WTC11 (cell line): ENCODE measurements at regions not wholly inside any gene's neighbourhood (a gene's known extent, or its start where the extent isn't known, plus 50 kb on each side); places are given as distances from the start of the nearest gene placed in this dataset.

ENCODE experiments used
- ATAC-seq: fragments of 200-7000 bp; cut with Tn5 transposase; 2 replicates; pipeline ENCODE4 v1.10.0; 2021; ENCODE audit warnings: mild to moderate bottlenecking, moderate library complexity
- CTCF ChIA-PET: fragments of 300-600 bp; sonication (Branson Sonifier 250); formaldehyde crosslinking; loops from one replicate; lab custom pipeline; 2021; ENCODE audit warnings: antibody characterized with exemption; lab: Charles Lee
- POLR2A ChIA-PET: fragments of 350-600 bp; sonication (Branson Sonifier 250); formaldehyde crosslinking; loops from one replicate; lab custom pipeline; 2021; ENCODE audit warnings: antibody characterized with exemption; lab: Charles Lee
- DNase-seq: peaks from one replicate; pipeline ENCODE4 v3.0.0; 2021; ENCODE audit warnings: low spot score
- H3K27ac Mint-ChIP-seq: 2 replicates; pipeline ENCODE4 v1.8.0; 2021; ENCODE audit warnings: mixed read lengths
- H3K27me3 Mint-ChIP-seq: 2 replicates; pipeline ENCODE4 v1.8.0; 2021; ENCODE audit warnings: low read depth, mild to moderate bottlenecking, moderate library complexity, mixed read lengths
- H3K36me3 Mint-ChIP-seq: 2 replicates; pipeline ENCODE4 v1.8.0; 2021; ENCODE audit warnings: mixed read lengths
- H3K4me1 Mint-ChIP-seq: 2 replicates; pipeline ENCODE4 v1.8.0; 2022; ENCODE audit warnings: mixed read lengths
- H3K4me3 Mint-ChIP-seq: 2 replicates; pipeline ENCODE4 v1.8.0; 2021; ENCODE audit warnings: mild to moderate bottlenecking, moderate library complexity, mixed read lengths
- H3K9me3 Mint-ChIP-seq: 2 replicates; pipeline ENCODE4 v1.8.0; 2021; ENCODE audit warnings: mixed read lengths
- ATF1 ChIP-seq: sonication (generic); formaldehyde crosslinking; IDR thresholded peaks from 2 replicates; pipeline ENCODE4 v1.8.1; 2023; ENCODE audit warnings: mild to moderate bottlenecking, moderate library complexity, missing genetic modification reagents
- CBFB ChIP-seq: sonication (generic); formaldehyde crosslinking; IDR thresholded peaks from 2 replicates; pipeline ENCODE4 v1.8.1; 2022; ENCODE audit warnings: mild to moderate bottlenecking, low read depth, missing genetic modification reagents
- CREM ChIP-seq: sonication (generic); formaldehyde crosslinking; IDR thresholded peaks from 2 replicates; pipeline ENCODE4 v1.8.1; 2022; ENCODE audit warnings: mild to moderate bottlenecking, missing genetic modification reagents, moderate library complexity
- E2F4 ChIP-seq: sonication (generic); formaldehyde crosslinking; IDR thresholded peaks from 2 replicates; pipeline ENCODE4 v1.8.1; 2022; ENCODE audit warnings: low read depth, mild to moderate bottlenecking, moderate library complexity, missing genetic modification reagents, borderline replicate concordance
- ESRRA ChIP-seq: sonication (generic); formaldehyde crosslinking; IDR thresholded peaks from 2 replicates; pipeline ENCODE4 v1.8.1; 2022; ENCODE audit warnings: mild to moderate bottlenecking, missing genetic modification reagents, borderline replicate concordance
- FOXJ3 ChIP-seq: sonication (generic); formaldehyde crosslinking; IDR thresholded peaks from 2 replicates; pipeline ENCODE4 v1.9.0; 2021; ENCODE audit warnings: missing genetic modification reagents, mild to moderate bottlenecking, borderline replicate concordance
- GABPB1 ChIP-seq: sonication (generic); formaldehyde crosslinking; IDR thresholded peaks from 2 replicates; pipeline ENCODE4 v1.8.1; 2023; ENCODE audit warnings: mild to moderate bottlenecking, missing genetic modification reagents
- JUN ChIP-seq: sonication (generic); formaldehyde crosslinking; IDR thresholded peaks from 2 replicates; pipeline ENCODE4 v1.8.0; 2023; ENCODE audit warnings: mild to moderate bottlenecking, missing genetic modification reagents
- MAX ChIP-seq: sonication (generic); formaldehyde crosslinking; IDR thresholded peaks from 2 replicates; pipeline ENCODE4 v1.8.0; 2022; ENCODE audit warnings: mild to moderate bottlenecking, missing genetic modification reagents
- MLX ChIP-seq: sonication (generic); formaldehyde crosslinking; IDR thresholded peaks from 2 replicates; pipeline ENCODE4 v1.8.1; 2023; ENCODE audit warnings: mild to moderate bottlenecking, missing genetic modification reagents, moderate library complexity
- MXD4 ChIP-seq: fragments of 250-450 bp; sonication (Bioruptor Pico); IDR thresholded peaks from 2 replicates; pipeline ENCODE4 v1.8.0; 2021; ENCODE audit warnings: mild to moderate bottlenecking, moderate library complexity, borderline replicate concordance
- MYBL2 ChIP-seq: sonication (generic); formaldehyde crosslinking; IDR thresholded peaks from 2 replicates; pipeline ENCODE4 v1.8.1; 2023; ENCODE audit warnings: mild to moderate bottlenecking, moderate library complexity, missing genetic modification reagents
- NFE2L1 ChIP-seq: sonication (generic); formaldehyde crosslinking; IDR thresholded peaks from 2 replicates; pipeline ENCODE4 v1.8.1; 2023; ENCODE audit warnings: missing genetic modification reagents
- NR2C2 ChIP-seq: sonication (generic); formaldehyde crosslinking; IDR thresholded peaks from 2 replicates; pipeline ENCODE4 v1.8.0; 2022; ENCODE audit warnings: mild to moderate bottlenecking, missing genetic modification reagents
- OVOL2 ChIP-seq: fragments of 250-450 bp; sonication (Bioruptor Pico); IDR thresholded peaks from 2 replicates; pipeline ENCODE4 v1.9.0; 2021; ENCODE audit warnings: mild to moderate bottlenecking, borderline replicate concordance
- SP1 ChIP-seq: sonication (generic); formaldehyde crosslinking; conservative IDR thresholded peaks from 2 replicates; pipeline ENCODE4 v1.8.1; 2022; ENCODE audit warnings: missing genetic modification reagents
- TP53 ChIP-seq: sonication (generic); formaldehyde crosslinking; IDR thresholded peaks from 2 replicates; pipeline ENCODE4 v1.8.1; 2023; ENCODE audit warnings: mild to moderate bottlenecking, missing genetic modification reagents
- ZBTB21 ChIP-seq: sonication (generic); formaldehyde crosslinking; IDR thresholded peaks from 2 replicates; pipeline ENCODE4 v1.8.1; 2023; ENCODE audit warnings: mild to moderate bottlenecking, missing genetic modification reagents, borderline replicate concordance
- ZNF219 ChIP-seq: sonication (generic); formaldehyde crosslinking; IDR thresholded peaks from 2 replicates; pipeline ENCODE4 v1.8.0; 2023; ENCODE audit warnings: missing genetic modification reagents, mild to moderate bottlenecking, borderline replicate concordance
- ZNF232 ChIP-seq: sonication (generic); formaldehyde crosslinking; IDR thresholded peaks from 2 replicates; pipeline ENCODE4 v1.8.0; 2022; ENCODE audit warnings: mild to moderate bottlenecking, missing genetic modification reagents
- ZNF263 ChIP-seq: sonication (generic); formaldehyde crosslinking; IDR thresholded peaks from 2 replicates; pipeline ENCODE4 v1.8.1; 2022; ENCODE audit warnings: low read depth, mild to moderate bottlenecking, moderate library complexity, missing genetic modification reagents
- ZNF317 ChIP-seq: sonication (generic); formaldehyde crosslinking; IDR thresholded peaks from 2 replicates; pipeline ENCODE4 v1.8.1; 2023; ENCODE audit warnings: low read depth, mild to moderate bottlenecking, moderate library complexity, missing genetic modification reagents, borderline replicate concordance
- ZNF423 ChIP-seq: fragments of 250-450 bp; sonication (Bioruptor Pico); IDR thresholded peaks from 2 replicates; pipeline ENCODE4 v2.1.2; 2022; ENCODE audit warnings: mild to moderate bottlenecking, moderate library complexity
- TF ChIP-seq, protein P1 (sequence below): sonication (generic); formaldehyde crosslinking; IDR thresholded peaks from 2 replicates; pipeline ENCODE4 v1.8.1; 2023; ENCODE audit warnings: mild to moderate bottlenecking, missing genetic modification reagents
- TF ChIP-seq, protein P2 (sequence below): sonication (generic); formaldehyde crosslinking; IDR thresholded peaks from 2 replicates; pipeline ENCODE4 v1.8.0; 2022; ENCODE audit warnings: mild to moderate bottlenecking, missing genetic modification reagents
- TF ChIP-seq, protein P3 (sequence below): sonication (generic); formaldehyde crosslinking; IDR thresholded peaks from 2 replicates; pipeline ENCODE4 v1.8.0; 2022; ENCODE audit warnings: mild to moderate bottlenecking, missing genetic modification reagents
- TF ChIP-seq, protein P4 (sequence below): fragments of 250-450 bp; sonication (Bioruptor Pico); IDR thresholded peaks from 2 replicates; pipeline ENCODE4 v2.1.2; 2022; ENCODE audit warnings: mild to moderate bottlenecking, moderate library complexity

- ATAC-seq, result no peak
- no peaks in the 10 kb centered on the region; the same call in 1 of the 2 replicates for H3K27me3 Mint-ChIP-seq
- H3K9me3 Mint-ChIP-seq, result peaks cover 12% of the 10 kb centered on the region; the same call in 1 of the 2 replicates
- no peaks in the 10 kb centered on the region for H3K36me3 Mint-ChIP-seq
- H3K27ac Mint-ChIP-seq, result no peak overlapping the region
- TF ChIP-seq FOXJ3 (no peak), CBFB (CRISPR knock-in tag) (no peak), ATF1 (CRISPR knock-in tag) (no peak), OVOL2 (CRISPR knock-in tag) (no peak), TP53 (CRISPR knock-in tag) (no peak), SP1 (CRISPR knock-in tag) (no peak), ZBTB21 (CRISPR knock-in tag) (no peak), ZNF423 (CRISPR knock-in tag) (no peak), MYBL2 (CRISPR knock-in tag) (no peak), GABPB1 (CRISPR knock-in tag) (no peak), ZNF263 (CRISPR knock-in tag) (no peak), NR2C2 (CRISPR knock-in tag) (no peak), NFE2L1 (no peak)
- TF ChIP-seq, protein P1, sequence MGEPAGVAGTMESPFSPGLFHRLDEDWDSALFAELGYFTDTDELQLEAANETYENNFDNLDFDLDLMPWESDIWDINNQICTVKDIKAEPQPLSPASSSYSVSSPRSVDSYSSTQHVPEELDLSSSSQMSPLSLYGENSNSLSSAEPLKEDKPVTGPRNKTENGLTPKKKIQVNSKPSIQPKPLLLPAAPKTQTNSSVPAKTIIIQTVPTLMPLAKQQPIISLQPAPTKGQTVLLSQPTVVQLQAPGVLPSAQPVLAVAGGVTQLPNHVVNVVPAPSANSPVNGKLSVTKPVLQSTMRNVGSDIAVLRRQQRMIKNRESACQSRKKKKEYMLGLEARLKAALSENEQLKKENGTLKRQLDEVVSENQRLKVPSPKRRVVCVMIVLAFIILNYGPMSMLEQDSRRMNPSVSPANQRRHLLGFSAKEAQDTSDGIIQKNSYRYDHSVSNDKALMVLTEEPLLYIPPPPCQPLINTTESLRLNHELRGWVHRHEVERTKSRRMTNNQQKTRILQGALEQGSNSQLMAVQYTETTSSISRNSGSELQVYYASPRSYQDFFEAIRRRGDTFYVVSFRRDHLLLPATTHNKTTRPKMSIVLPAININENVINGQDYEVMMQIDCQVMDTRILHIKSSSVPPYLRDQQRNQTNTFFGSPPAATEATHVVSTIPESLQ, result no peak
- TF ChIP-seq, protein P2, sequence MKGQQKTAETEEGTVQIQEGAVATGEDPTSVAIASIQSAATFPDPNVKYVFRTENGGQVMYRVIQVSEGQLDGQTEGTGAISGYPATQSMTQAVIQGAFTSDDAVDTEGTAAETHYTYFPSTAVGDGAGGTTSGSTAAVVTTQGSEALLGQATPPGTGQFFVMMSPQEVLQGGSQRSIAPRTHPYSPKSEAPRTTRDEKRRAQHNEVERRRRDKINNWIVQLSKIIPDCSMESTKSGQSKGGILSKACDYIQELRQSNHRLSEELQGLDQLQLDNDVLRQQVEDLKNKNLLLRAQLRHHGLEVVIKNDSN, result no peak
- TF ChIP-seq, protein P3, sequence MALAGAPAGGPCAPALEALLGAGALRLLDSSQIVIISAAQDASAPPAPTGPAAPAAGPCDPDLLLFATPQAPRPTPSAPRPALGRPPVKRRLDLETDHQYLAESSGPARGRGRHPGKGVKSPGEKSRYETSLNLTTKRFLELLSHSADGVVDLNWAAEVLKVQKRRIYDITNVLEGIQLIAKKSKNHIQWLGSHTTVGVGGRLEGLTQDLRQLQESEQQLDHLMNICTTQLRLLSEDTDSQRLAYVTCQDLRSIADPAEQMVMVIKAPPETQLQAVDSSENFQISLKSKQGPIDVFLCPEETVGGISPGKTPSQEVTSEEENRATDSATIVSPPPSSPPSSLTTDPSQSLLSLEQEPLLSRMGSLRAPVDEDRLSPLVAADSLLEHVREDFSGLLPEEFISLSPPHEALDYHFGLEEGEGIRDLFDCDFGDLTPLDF (CRISPR knock-in tag), result no peak
- TF ChIP-seq, protein P4, sequence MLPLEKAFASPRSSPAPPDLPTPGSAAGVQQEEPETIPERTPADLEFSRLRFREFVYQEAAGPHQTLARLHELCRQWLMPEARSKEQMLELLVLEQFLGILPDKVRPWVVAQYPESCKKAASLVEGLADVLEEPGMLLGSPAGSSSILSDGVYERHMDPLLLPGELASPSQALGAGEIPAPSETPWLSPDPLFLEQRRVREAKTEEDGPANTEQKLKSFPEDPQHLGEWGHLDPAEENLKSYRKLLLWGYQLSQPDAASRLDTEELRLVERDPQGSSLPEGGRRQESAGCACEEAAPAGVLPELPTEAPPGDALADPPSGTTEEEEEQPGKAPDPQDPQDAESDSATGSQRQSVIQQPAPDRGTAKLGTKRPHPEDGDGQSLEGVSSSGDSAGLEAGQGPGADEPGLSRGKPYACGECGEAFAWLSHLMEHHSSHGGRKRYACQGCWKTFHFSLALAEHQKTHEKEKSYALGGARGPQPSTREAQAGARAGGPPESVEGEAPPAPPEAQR (CRISPR knock-in tag), result no peak
- CTCF ChIA-PET, result no interaction called here
- no peaks in the 10 kb centered on the region for H3K4me1 Mint-ChIP-seq
- DNase-seq, result no peak
- POLR2A ChIA-PET, result no interaction called here
- no peak overlapping the region for H3K4me3 Mint-ChIP-seq
Measured at GRCh38 chr13:46968450-46968849, 71.6 kb upstream of the HTR2A start.

- POLR2A ChIA-PET, result no interaction called here
- Mint-ChIP-seq H3K27ac (no peak overlapping the region), H3K4me1 (no peaks in the 10 kb centered on the region), H3K9me3 (peaks cover 12% of the 10 kb centered on the region; the same call in 1 of the 2 replicates), H3K27me3 (no peaks in the 10 kb centered on the region; the same call in 1 of the 2 replicates), H3K36me3 (no peaks in the 10 kb centered on the region), H3K4me3 (no peak overlapping the region)
- CTCF ChIA-PET, result no interaction called here
- ATAC-seq (no peak), DNase-seq (no peak)
- TF ChIP-seq JUN (CRISPR knock-in tag) (no peak), MAX (CRISPR knock-in tag) (no peak), MLX (CRISPR knock-in tag) (no peak), NR2C2 (CRISPR knock-in tag) (no peak), ZNF232 (CRISPR knock-in tag) (no peak), MXD4 (CRISPR knock-in tag) (no peak), E2F4 (CRISPR knock-in tag) (no peak), ESRRA (CRISPR knock-in tag) (no peak), ZNF219 (CRISPR knock-in tag) (no peak), CREM (no peak), ZNF317 (CRISPR knock-in tag) (no peak)
- TF ChIP-seq, protein P1, result no peak
Measured at GRCh38 chr13:46964789-46965527, 68.1 kb upstream of the HTR2A start.
